ENCODE measurements at regions not wholly inside any gene's neighbourhood (a gene's known extent, or its start where the extent isn't known, plus 50 kb on each side); places are given as distances from the start of the nearest gene placed in this dataset.
"Not testable (repeated sequence)": the region's sequence is repeated elsewhere in the genome, so short reads cannot be mapped to it uniquely, and the experiment has no call there.

DNA sequence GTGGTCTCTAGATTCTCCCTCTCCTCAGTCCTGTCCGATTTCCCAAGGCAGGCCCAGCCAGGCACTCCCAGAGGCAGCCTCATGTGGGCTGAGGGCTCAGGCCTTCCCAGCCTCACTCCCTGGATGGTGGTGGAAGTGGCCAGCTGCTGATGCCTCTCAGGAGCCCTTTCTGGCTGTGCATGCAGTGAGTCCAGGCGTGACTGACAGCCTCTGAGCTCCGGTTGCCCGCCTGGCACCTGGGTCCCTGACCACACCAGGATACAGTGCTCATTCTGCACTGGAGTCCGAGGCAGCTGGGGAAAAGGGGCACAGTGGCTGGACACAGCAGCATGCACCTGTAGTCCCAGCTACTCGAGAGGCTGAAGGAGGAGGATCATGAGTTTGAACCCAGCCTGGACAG, 132.6 kb downstream of the CUL2 start:
- DNase-seq (ENCODE audit: low read depth in 3 of 3) = no peak

DNA sequence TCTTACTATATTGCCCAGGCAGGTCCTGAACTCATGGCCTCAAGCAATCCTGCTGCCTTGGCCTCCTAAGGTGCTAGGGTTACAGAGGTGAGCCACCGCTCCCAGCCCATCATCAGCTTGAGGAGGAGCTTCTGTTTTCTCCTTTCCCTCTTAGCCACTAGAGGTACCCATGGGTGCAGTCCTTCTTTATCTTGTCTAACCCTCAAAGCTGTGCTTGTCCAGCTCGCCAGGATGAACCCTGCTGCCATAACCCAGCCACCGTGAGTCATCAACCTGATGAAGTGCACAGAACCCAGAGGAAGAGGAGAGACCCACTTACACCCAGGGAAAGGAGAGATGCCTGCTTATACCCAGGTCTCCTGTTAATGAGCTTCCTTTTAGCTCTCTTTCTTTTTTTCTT, 133.4 kb downstream of the CUL2 start:
- DNase-seq (ENCODE audit: low read depth in 3 of 3) = no peak

DNA sequence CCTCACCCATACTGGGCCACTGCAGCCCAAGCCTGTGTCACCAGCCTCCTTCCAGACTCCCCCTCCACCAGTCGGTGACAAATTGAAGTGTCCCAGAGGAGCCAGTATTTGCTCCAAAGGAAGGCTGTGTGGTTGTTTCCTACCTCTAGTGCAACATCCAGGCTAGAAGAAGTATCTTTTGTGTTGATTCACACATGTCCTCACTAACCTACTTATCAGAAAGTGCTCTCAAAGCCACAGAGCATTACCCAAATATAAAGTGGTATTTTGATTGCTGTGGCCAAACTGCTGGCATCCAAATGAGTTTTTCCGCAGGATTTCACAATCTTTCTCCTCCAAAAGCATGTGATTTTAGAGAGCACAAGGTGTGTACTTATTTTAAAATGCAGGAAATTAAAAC, 134.8 kb downstream of the CUL2 start:
- DNase-seq (ENCODE audit: low read depth in 3 of 3) = no peak

DNA sequence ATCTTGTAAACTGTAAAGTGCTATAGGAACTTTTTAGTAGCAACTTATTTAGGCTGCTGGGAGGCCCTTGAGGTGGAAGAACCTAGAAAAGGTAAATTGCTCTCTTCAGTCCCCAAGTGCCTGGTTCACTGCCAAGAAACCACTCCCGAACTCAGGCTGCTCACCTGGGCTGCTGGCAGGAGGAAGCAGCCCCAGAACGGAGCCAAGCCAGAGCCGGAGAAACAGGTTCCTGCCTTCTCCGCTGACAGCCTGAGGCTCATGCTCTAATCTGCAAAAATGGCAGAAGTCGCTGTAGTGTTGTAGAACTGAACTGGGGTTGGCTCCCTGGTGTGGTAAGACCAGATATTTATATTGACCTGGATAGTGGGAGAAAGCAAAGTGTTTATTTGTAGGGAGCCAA, 136.0 kb downstream of the CUL2 start:
- no peak for DNase-seq (ENCODE audit: low read depth in 3 of 3)

DNA sequence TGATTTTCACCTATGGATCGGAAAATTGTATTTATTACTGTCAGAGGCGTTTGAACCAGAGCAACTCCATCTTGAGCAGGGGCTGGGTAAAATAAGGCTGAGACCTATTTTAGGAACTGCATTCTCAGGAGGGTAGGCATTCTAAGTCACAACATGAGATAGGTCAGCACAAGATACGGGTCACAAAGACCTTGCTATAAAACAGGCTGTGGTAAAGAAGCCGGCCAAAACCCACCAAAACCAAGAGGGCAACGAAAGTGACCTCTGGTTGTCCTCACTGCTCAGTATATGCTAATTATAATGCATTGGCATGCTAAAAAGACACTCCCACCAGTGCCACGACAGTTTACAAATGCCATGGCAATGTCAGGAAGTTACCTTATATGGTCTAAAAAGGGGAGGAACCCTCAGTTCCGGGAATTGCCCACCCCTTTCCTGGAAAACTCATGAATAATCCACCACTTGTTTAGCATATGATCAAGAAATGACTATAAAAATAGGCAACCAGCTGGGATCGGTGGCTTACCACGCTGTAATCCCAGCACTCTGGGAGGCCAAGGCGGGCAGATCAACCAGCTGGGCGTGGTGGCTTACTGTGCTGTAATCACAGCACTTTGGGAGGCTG, 136.3 kb upstream of the PARD3 start:
- DNase-seq (ENCODE audit: low read depth in 3 of 3) = peak; percentile 11 to 52 (median 16)

DNA sequence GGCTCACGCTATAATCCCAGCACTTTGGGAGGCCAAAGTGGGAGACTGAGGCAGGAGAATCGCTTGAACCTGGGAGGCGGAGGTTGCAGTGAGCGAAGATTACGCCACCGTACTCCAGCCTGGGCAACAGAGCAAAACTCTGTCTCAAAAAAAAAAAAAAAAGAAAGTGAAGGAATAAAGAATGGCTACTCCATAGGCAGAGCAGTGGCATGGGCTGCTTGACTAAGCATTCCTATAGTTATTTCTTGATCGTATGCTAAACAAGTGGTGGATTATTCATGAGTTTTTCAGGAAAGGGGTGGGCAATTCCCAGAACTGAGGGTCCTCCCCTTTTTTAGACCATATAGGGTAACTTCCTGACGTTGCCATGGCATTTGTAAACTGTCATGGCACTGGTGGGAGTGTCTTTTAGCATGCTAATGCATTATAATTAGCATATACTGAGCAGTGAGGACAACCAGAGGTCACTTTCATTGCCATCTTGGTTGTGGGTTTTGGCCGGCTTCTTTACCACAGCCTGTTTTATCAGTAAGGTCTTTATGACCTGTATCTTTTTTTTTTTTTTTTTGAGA, 130.9 kb upstream of the PARD3 start:
- not testable (repeated sequence) for DNase-seq (ENCODE audit: low read depth in 3 of 3)

DNA sequence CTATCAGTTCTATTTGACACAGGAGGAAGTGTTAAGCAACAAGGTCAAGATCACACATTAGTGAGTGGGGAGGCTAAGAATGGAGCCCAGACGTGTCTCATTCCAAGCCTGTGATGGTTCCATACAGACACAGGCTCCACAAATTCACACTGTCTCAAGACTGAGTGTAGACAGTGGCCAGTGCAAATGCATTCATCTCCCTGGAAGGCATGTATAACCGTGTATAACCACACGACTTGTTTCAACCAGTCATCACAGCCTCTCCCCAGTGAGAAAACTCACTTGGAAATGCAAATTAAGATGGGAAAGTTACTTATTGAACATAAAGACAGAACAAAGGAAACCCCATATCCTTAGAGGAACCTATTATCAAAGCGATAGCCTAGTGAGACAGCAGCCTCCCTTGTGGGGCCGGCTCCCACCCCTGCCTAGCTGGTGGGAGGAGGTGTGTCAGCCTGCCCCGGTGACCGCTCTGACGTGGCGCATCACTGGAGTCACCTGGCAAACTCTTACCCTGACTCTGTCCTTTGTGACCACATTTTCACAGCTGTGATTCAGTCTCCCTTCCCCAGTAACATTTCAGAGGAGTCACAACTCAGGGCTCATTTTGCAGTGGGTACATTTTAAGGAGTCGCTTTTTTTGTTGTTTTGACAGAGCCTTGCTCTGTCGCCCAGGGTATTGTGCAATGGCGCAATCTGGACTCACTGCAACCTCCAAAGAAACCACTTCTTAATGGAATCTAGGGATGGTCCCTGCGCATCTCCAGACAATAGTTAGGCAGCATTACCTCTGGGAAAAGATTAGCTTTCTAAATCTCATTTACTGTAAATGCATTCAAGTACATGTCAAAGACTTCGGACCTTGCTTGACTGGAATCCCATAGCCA, 126.6 kb upstream of the PARD3 start:
- no peak for DNase-seq (ENCODE audit: low read depth in 3 of 3)

DNA sequence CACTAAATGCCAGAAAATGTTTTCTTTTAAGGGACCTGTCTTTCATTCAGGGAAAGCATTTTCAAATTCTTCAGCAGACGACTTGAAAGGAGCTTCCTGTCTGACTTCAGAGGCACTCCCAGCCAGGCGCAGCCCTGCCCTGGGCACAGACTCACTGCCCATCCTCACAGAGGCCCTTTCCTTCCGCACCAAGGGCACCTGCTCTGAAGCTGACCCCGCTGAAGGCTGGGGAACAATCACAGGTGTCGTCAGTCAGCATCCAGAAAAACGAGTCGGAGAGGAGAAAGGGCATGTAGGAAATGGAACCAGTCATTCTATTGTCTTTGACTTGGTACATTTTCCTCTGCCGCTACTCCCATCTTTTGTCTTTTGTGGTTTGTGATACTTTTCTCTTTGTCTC, 125.3 kb upstream of the PARD3 start:
- no peak for DNase-seq (ENCODE audit: low read depth in 3 of 3)

DNA sequence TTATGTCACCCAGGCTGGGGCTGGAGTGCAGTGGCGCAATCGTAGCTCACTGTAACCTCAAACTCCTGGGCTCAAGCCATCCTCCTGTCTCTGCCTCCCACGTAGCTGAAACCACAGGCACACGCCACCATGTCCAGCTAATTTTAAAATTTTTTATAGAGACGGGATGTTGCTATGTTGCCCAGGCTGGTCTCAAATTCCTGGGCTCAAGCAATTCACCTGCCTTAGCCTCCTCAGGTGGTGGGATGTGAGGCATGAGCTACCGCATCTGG, 123.2 kb upstream of the PARD3 start:
- no peak for DNase-seq (ENCODE audit: low read depth in 3 of 3)

DNA sequence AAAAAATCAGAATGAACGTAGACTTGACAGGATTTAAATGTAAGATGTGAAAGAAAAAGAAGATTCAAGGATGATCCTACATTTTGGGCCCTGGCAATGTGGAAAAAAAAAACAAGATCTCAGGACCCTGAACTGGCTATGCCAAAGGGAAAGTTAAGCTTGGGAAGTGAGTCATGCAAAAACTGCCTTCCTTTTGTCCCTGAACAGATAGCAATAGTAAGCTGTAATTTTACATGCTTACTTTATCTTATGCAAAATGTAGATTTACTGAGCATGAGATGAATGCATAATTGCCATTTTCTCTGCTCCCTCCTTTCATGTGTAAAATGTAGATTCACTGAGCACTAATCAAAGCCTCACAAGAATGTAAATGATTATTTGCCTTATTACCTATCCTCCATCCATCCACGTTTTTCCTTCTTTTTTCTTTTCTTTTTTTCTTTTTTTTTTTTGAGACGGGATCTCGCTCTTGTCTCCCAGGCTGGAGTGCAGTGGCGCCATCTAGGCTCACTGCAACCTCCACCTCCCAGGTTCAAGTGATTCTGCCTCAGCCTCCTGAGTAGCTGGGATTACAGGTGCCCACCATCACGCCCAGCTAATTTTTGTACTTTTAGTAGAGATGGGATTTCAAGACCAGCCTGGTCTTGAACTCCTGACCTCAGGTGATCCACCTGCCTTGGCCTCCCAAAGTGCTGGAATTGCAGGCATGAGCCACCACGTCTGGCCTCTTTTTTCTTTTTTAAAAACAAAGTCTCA, 122.7 kb upstream of the PARD3 start:
- DNase-seq (ENCODE audit: low read depth in 3 of 3) = not testable (repeated sequence)

DNA sequence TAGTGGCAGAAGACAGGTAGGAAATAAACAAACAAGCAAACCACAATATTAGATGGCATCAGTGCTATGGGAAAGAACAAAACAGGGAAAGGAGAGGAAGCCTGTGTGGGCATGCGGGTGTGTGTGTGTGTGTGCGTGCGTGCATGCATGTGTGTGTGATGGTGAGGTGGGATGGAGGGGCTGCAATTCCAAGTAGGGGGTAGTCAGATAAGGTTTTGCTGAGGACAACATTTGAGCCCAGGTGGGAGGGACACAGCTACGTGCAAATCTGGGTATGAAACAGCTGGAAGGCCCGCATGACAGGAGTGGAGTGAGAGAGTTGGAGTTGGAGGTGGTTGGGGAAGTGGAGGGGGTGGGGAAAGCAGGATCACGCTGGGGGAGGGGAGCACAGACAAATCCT, 121.0 kb upstream of the PARD3 start:
- DNase-seq (ENCODE audit: low read depth in 3 of 3) = no peak

DNA sequence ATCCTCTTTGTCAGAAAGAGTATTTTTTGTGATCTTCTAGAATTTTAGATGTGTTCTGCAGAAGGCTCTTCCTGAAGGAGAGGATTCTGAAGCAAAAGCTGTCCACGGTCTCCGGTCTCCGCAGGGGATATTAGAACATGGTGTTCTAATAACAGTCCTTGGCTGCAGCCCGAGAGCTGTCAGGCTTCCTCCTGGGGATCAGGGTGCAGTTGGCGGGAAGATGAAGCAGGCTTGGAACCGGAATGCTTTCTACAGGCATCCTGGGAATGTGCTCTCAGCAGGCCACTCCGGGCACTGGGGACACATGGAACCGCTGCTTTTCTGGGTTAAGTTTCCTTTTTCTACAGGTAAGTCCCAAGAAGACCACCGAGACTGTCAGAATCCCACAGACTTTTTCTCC, 118.6 kb upstream of the PARD3 start:
- DNase-seq (ENCODE audit: low read depth in 3 of 3) = no peak

DNA sequence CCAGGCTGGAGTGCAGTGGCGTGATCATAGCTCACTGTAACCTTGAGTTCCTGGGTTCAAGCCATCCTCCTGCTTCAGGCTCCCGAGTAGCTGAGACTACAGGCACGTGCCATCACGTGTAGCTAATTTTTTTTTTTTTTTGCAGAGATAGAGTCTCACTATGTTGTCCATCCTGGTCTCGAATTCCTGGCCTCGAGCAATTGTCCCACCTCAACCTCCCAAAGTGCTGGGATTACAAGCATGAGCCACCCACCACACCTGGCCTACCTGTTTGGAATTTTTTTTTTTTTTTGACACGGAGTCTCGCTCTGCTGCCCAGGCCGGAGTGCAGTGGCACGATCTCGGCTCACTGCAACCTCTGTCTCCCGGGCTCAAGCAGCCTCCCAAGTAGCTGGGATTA, 117.1 kb upstream of the PARD3 start:
- no peak for DNase-seq (ENCODE audit: low read depth in 3 of 3)

DNA sequence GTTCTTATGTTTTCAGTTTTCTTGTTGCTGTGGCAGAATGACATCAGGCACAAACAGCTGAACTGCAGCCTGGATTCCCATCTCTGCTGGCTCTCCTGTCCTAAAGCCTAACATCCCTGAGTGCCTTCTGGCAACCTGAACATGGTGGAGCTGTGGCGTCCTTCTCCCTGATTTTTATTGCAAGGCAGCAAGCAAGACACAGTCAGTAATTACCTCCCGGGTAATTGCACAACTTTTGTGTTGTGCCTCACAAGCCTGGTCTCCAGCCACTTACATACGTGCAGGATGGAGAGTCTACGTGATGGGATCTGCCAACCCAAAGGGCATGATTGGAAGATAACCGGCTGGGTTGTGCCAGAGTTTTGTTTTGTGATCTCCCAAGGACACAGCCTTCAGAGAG, 116.1 kb upstream of the PARD3 start:
- DNase-seq (ENCODE audit: low read depth in 3 of 3) = no peak

DNA sequence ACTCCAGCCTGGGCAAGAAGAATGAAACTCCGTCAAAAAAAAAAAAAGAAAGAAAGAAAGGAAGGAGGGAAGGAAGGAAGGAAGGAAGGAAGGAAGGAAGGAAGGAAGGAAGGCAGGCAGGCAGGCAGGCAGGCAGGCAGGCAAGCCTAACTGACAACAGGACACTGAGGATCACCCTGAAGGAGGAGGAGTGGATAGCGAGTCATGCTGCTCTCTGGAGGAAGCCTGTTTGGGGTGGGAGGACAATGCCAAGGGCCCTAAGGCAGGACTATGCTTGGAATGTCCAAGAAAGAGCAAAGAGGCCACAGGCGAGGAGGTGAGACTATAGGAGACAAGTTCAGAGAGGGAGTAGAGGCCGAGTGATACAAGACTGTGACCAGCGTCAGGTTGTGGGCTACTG, 107.0 kb upstream of the PARD3 start:
- no peak for DNase-seq (ENCODE audit: low read depth in 3 of 3)

DNA sequence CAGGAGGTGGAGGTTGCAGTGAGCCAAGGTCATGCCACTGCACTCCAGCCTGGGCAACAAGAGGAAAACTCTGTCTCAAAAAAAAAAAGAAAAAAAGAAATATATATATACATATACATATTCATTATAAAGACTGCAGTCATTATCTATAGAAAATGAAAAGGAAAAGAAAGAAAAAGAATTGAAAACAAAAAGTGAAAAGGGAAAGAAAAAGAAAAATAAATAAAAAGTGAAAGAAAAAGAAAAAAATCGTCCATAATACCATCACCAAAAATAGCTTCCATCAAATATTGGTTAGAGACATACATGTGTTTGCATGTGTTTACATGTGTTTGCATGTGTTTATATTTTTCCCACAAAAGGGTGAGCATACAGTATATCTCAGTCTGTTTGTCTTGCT, 105.5 kb upstream of the PARD3 start:
- DNase-seq (ENCODE audit: low read depth in 3 of 3) = no peak

DNA sequence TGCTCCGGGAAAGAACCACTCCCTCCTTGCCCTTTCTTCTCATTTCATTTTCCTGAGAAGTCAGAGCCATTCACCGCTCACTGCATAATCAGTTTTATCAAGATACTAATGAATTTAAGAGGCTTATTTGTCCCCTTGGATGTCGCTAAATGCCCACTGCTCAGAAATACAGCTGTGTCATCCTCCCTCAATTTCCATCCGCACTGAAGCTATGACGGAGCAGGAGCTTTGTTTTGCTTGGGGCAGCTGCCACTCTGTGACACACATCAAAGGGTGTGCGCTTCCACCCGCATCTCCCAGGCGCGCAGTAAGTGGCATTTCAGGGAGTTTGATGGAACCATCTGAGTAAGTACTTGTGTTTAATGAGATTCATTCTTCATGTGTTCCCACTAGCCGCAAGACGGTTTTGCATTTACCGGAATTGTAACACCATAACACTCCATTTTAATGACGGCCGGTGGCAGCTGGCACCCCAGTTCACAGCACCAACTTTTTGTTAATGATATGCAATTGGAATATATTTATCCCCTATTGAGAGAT, 103.8 kb upstream of the PARD3 start:
- DNase-seq (ENCODE audit: low read depth in 3 of 3) = no peak

DNA sequence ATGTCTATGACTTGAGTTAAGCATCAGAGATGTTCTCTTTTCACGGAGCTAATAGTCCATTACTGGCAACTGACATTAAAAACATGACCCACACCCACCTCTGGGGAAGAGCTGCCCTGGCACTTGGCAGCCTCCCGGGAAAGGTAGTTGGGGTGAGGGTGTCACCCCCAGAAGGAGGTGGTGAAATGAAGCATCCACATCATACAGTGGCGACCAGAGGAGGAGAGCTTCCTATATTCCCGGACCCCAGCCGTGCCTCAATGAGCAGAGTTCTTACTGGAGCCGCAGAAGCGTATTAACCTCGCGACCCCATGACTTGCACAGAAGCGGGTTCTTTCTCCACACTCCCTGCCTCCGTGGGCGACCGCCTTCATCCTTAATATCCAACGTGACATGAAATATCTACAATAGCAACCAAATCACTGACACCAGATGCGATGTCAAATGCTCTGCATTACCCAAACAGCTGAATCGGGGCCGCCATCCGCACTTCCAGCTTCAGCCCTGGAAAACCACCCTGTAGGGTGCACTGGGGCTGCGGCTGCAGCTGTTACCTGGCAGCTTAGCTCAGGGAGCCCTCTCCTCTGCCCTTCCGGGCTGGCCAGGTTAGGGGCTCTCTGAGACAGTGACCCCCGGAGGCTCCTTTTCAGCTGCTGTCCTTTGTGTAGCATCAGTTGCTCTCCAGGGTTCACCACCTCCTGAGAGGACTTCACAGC, 103.1 kb upstream of the PARD3 start:
- DNase-seq (ENCODE audit: low read depth in 3 of 3) = no peak

DNA sequence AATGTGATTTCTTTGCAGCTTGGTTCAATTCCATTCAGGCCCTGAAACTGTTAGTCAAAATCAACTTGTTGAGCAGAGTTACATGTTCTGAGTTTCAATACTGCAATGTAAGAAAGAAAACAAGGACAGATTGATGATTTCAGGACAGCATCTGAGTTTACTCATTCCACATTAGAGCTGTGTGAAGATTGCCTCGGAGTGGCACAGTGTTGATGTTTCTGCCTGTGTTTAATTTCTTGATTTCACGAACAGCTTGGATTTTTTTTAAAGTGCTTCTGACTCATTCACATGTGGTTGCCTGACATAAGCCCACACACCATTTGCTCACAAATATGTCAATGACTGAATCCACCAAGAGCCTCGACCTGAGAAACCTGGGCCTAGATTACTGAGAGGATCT, 101.2 kb upstream of the PARD3 start:
- DNase-seq (ENCODE audit: low read depth in 3 of 3) = no peak

DNA sequence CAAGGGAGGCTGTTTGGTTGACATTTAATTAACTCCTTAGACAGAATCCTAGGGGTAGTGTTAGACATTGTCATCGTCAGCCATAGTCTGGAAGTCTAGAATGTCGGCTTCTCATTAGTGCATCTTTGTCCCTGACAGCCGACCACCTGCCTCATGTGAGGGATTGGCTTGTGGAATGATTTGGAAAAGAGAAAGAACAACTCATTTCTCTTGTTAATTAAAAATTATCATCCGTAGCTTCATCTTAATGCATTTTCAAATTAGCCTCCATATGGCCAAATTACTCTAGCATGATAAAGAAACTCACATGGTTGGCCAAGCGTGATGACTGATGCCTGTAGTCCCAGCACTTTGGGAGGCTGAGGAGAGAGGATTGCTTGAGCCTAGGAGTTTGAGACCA, 97.7 kb upstream of the PARD3 start:
- DNase-seq (ENCODE audit: low read depth in 3 of 3) = no peak

DNA sequence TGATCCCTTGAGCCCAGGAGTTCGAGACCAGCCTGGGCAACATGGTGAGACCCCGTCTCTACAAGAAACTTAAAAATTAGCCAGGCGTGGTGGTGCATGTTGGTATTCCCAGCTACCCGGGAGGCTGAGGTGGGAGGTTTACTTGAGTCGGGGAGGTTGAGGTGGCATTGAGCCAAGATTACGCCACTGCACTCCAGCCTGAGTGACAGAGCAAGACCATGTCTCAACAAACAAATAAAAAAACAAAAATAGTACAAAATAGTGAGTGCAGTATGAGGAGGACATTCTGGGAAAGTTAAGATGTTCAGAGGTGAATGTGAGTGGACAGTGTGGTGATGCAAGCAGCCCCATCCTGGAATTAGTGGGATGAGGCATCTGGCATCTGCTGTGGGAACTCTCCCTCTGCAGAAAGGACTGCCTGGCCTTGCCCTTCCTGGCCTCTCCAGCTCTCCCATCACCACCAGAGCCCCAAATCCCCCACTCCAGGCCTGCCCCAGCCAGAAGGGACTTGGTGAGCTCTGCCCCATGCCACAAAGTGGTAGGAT, 96.6 kb upstream of the PARD3 start:
- no peak for DNase-seq (ENCODE audit: low read depth in 3 of 3)

DNA sequence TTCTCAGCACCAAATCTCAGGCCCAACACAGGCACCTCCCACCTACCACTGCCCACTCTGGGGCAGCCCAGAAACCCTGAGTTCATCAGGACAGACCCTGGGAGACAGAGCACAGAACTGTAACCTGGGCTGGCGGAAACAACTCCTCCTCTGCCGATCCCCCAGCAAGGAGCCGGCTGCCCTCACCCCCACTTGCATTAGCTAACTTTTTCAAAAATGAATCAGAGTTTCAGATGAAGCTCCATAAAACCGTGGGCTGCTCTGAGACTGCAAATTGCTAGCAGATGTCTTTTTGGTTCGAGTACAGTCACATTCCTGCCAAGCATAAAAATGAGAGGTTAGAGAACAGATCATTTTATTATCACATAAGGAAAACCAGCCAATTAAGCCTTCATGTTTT, 93.4 kb upstream of the PARD3 start:
- DNase-seq (ENCODE audit: low read depth in 3 of 3) = no peak

All from stimulated activated CD4-positive, alpha-beta T cell treated with anti-CD3 and anti-CD28 coated beads, TNF-alpha, amount 100 ng/mL, for 48 hours (primary cell).